NB4 (cell line): ENCODE measurements at regions not wholly inside any gene's neighbourhood (a gene's known extent, or its start where the extent isn't known, plus 50 kb on each side); places are given as distances from the start of the nearest gene placed in this dataset.

Source experiments
- DNase-seq: peaks from one replicate; pipeline ENCODE4 v3.0.0; 2010; ENCODE audit warnings: low read depth
- H3K4me3 ChIP-seq: one replicate; pipeline ENCODE4 v1.5.1; 2011; ENCODE audit warnings: mild to moderate bottlenecking, low read depth, low read length, moderate library complexity
- CTCF ChIP-seq: IDR thresholded peaks from one replicate; pipeline ENCODE4 v1.5.1; 2012; ENCODE audit warnings: low read depth, low read length
- MYC ChIP-seq: IDR thresholded peaks from 2 replicates; pipeline ENCODE4 v1.6.1; 2011; ENCODE audit warnings: low read depth, low read length
- POLR2A ChIP-seq: IDR thresholded peaks from 2 replicates; pipeline ENCODE4 v1.6.1; 2011; ENCODE audit warnings: mild to moderate bottlenecking; ENCODE audit not compliant: insufficient read length; ENCODE audit errors: extremely low read depth
- TF ChIP-seq, protein P1 (sequence below): IDR thresholded peaks from 2 replicates; pipeline ENCODE4 v1.6.1; 2011; ENCODE audit warnings: low read depth, low read length

GRCh38 chr7:20016669-20017068, 200.5 kb downstream of the MACC1 start:
- no peak for DNase-seq
- TF ChIP-seq CTCF (no peak), POLR2A (no peak)
- TF ChIP-seq, protein P1, sequence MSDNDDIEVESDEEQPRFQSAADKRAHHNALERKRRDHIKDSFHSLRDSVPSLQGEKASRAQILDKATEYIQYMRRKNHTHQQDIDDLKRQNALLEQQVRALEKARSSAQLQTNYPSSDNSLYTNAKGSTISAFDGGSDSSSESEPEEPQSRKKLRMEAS, result no peak
- no peak overlapping the region for H3K4me3 ChIP-seq

DNA sequence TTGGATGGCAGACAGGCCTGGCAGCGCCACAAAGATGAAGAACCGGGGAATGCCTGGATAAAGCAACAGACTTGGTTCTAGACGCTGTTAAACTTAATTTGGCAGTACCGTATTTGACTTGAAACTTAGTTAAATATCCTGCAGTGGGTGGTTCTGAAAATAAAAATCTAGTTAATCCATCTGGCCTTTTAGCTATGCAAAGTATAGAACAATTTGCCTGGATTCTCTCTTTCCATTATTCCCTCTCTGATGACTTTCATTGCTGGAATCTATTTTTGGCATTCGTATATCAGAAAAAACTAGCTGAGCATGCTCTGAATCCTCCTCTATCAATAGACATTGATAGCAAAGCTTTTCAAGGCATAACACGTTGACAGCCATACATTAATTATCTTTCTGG, 203.6 kb downstream of the MACC1 start:
- TF ChIP-seq MYC (no peak), CTCF (no peak), POLR2A (no peak)
- DNase-seq, result no peak
- H3K4me3 ChIP-seq, result no peak overlapping the region

DNA sequence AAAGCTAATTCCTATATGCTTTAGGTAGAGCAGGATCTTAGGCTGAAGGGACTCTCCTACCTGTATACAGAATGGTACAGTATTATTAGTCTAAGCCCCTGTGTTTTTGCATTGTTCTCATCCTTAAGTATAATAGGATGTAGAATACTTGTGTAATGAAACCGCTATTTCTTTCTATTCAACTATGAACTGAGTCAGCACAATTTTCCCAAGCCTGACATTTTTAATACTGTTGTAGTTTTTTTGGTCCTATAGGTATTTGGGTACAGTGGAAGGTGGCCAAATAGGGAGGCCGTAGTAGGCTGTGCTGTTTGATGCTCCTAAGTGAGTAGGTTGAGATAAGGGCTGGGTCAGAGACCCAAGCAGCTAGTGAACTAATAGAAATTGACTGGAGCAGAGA, 205.1 kb downstream of the MACC1 start:
- TF ChIP-seq, protein P1, result no peak
- TF ChIP-seq POLR2A, result no peak
- TF ChIP-seq CTCF, result no peak
- H3K4me3 ChIP-seq, result no peak overlapping the region
- DNase-seq, result no peak

- no peak overlapping the region for H3K4me3 ChIP-seq
- DNase-seq, result no peak
- TF ChIP-seq, protein P1, result no peak
- no peak for TF ChIP-seq MYC
- TF ChIP-seq POLR2A, result no peak
- no peak for TF ChIP-seq CTCF
Measured at GRCh38 chr7:20010877-20011276, 206.3 kb downstream of the MACC1 start.

DNA sequence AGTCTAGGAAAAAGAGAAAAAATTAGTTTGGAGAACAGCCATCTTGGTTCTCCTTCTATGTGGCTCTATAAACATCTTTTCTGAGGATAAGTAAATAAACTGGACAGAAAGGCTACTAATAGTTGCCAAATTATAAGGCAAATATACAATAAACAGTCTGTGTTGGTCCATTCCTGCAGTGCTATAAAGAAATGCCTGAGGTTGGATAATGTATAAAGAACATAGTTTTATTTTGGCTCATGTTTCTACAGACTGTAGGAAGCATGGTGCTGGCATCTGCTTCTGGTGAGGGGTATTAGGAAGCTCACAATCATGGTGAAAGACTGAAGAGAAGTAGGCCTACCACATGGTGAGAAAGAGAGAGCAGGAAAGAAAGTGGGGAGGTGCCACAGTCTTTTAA, 209.7 kb downstream of the MACC1 start:
- no peak overlapping the region for H3K4me3 ChIP-seq
- no peak for DNase-seq
- TF ChIP-seq MYC (no peak), CTCF (no peak), POLR2A (no peak)
- TF ChIP-seq, protein P1, result no peak

- no peak for TF ChIP-seq POLR2A
- TF ChIP-seq MYC, result no peak
- TF ChIP-seq, protein P1, result no peak
- no peak for TF ChIP-seq CTCF
- H3K4me3 ChIP-seq, result no peak overlapping the region
- no peak for DNase-seq
Measured at GRCh38 chr7:20005081-20005480, 212.1 kb downstream of the MACC1 start.
